PC-9 (cell line): ENCODE measurements at regions not wholly inside any gene's neighbourhood (a gene's known extent, or its start where the extent isn't known, plus 50 kb on each side); places are given as distances from the start of the nearest gene placed in this dataset.

ENCODE experiments used
- CTCF ChIP-seq: fragments of 200-600 bp; sonication (generic); conservative IDR thresholded peaks from 2 replicates; pipeline ENCODE4 v1.6.1; 2017; ENCODE audit warnings: mixed run types, antibody characterized with exemption, mild to moderate bottlenecking, moderate library complexity
- EZH2 ChIP-seq: fragments of 200-600 bp; sonication (generic); IDR thresholded peaks from 2 replicates; pipeline ENCODE4 v1.8.0; 2017; ENCODE audit warnings: antibody characterized with exemption, low read depth

GRCh38 chr17:22694362-22695227 lies 1002.3 kb downstream of the KCNJ18 start:
- TF ChIP-seq CTCF (peak; percentile 54), EZH2 (no peak)
